D341Med (cell line): ENCODE measurements at regions not wholly inside any gene's neighbourhood (a gene's known extent, or its start where the extent isn't known, plus 50 kb on each side); places are given as distances from the start of the nearest gene placed in this dataset.

Experiments used
- DNase-seq: peaks from one replicate; pipeline ENCODE4 v3.0.0; 2012; ENCODE audit warnings: low spot score

- no peak for DNase-seq
These were observed 1128.4 kb downstream of the TSN start for GRCh38 chr2:122883849-122884248.

- no peak for DNase-seq
These were observed 1129.4 kb downstream of the TSN start for GRCh38 chr2:122884889-122885288.

- DNase-seq: no peak
These were observed 1130.0 kb downstream of the TSN start for GRCh38 chr2:122885436-122885835.

GRCh38 chr2:122886479-122887145 lies 1131.2 kb downstream of the TSN start:
- DNase-seq: no peak

- DNase-seq: no peak
These were observed 1125.5 kb upstream of the CNTNAP5 start for GRCh38 chr2:122899614-122900013.

GRCh38 chr2:122905431-122905830 lies 1119.7 kb upstream of the CNTNAP5 start:
- DNase-seq: no peak

- DNase-seq: no peak
These were observed 1116.9 kb upstream of the CNTNAP5 start for GRCh38 chr2:122908159-122908558.

- peak; percentile 8 for DNase-seq
These were observed 1097.9 kb upstream of the CNTNAP5 start for GRCh38 chr2:122927197-122927596.

- no peak for DNase-seq
These were observed 1097.2 kb upstream of the CNTNAP5 start for GRCh38 chr2:122927710-122928557.

GRCh38 chr2:122929347-122929746 lies 1095.7 kb upstream of the CNTNAP5 start:
- no peak for DNase-seq

- DNase-seq: no peak
These were observed 1089.6 kb upstream of the CNTNAP5 start for GRCh38 chr2:122935506-122935905.

GRCh38 chr2:122939796-122940195 lies 1085.3 kb upstream of the CNTNAP5 start:
- no peak for DNase-seq

- DNase-seq: no peak
These were observed 1075.6 kb upstream of the CNTNAP5 start for GRCh38 chr2:122949523-122949922.

GRCh38 chr2:122955776-122956175 lies 1069.3 kb upstream of the CNTNAP5 start:
- peak; percentile 26 for DNase-seq

GRCh38 chr2:122960759-122961641 lies 1064.1 kb upstream of the CNTNAP5 start:
- no peak for DNase-seq

- DNase-seq: no peak
These were observed 1058.6 kb upstream of the CNTNAP5 start for GRCh38 chr2:122966461-122966860.

- DNase-seq: no peak
These were observed 1047.5 kb upstream of the CNTNAP5 start for GRCh38 chr2:122977580-122977979.

- peak; percentile 24 for DNase-seq
These were observed 1044.4 kb upstream of the CNTNAP5 start for GRCh38 chr2:122980671-122981070.

GRCh38 chr2:122982936-122983335 lies 1042.2 kb upstream of the CNTNAP5 start:
- DNase-seq: no peak

- no peak for DNase-seq
These were observed 1036.5 kb upstream of the CNTNAP5 start for GRCh38 chr2:122988395-122989221.

- no peak for DNase-seq
These were observed 1031.5 kb upstream of the CNTNAP5 start for GRCh38 chr2:122993592-122993991.

GRCh38 chr2:122999258-122999657 lies 1025.8 kb upstream of the CNTNAP5 start:
- DNase-seq: no peak
